ENCODE measurements at regions not wholly inside any gene's neighbourhood (a gene's known extent, or its start where the extent isn't known, plus 50 kb on each side); places are given as distances from the start of the nearest gene placed in this dataset.

GRCh38 chr20:40251284-40251932 is 437.6 kb downstream of the MAFB start:
- Histone ChIP-seq H3K4me1 (ENCODE audit: insufficient read depth, low read length) (no peaks in the 10 kb centered on the region), H3K4me3 (ENCODE audit: low read length) (no peak overlapping the region), H3K27me3 (ENCODE audit: insufficient read depth, low read length) (peaks cover 3% of the 10 kb centered on the region), H3K9me3 (ENCODE audit: low read depth, low read length) (no peaks in the 10 kb centered on the region)

- Histone ChIP-seq H3K4me3 (ENCODE audit: low read length) (no peak overlapping the region), H3K4me1 (ENCODE audit: insufficient read depth, low read length) (no peaks in the 10 kb centered on the region), H3K27me3 (ENCODE audit: insufficient read depth, low read length) (peaks cover 3% of the 10 kb centered on the region), H3K9me3 (ENCODE audit: low read depth, low read length) (no peaks in the 10 kb centered on the region)
These were observed 439.2 kb downstream of the MAFB start for GRCh38 chr20:40249805-40250204.

GRCh38 chr20:40245829-40246228 is 443.2 kb downstream of the MAFB start:
- Histone ChIP-seq H3K4me1 (ENCODE audit: insufficient read depth, low read length) (no peaks in the 10 kb centered on the region), H3K27me3 (ENCODE audit: insufficient read depth, low read length) (peaks cover 3% of the 10 kb centered on the region), H3K4me3 (ENCODE audit: low read length) (no peak overlapping the region), H3K9me3 (ENCODE audit: low read depth, low read length) (no peaks in the 10 kb centered on the region)

- Histone ChIP-seq H3K27me3 (ENCODE audit: insufficient read depth, low read length) (peaks cover 4% of the 10 kb centered on the region), H3K4me1 (ENCODE audit: insufficient read depth, low read length) (no peaks in the 10 kb centered on the region), H3K4me3 (ENCODE audit: low read length) (no peak overlapping the region), H3K9me3 (ENCODE audit: low read depth, low read length) (no peaks in the 10 kb centered on the region)
These were observed 444.8 kb downstream of the MAFB start for GRCh38 chr20:40244286-40244685.

- H3K4me3 ChIP-seq (ENCODE audit: low read length) = no peak overlapping the region
- no peaks in the 10 kb centered on the region for H3K9me3 ChIP-seq (ENCODE audit: low read depth, low read length)
- H3K4me1 ChIP-seq (ENCODE audit: insufficient read depth, low read length) = no peaks in the 10 kb centered on the region
- H3K27me3 ChIP-seq (ENCODE audit: insufficient read depth, low read length) = peaks cover 2% of the 10 kb centered on the region
These were observed 447.3 kb downstream of the MAFB start for GRCh38 chr20:40241596-40242343.

GRCh38 chr20:40238511-40238910 is 450.5 kb downstream of the MAFB start:
- Histone ChIP-seq H3K27me3 (ENCODE audit: insufficient read depth, low read length) (peaks cover 2% of the 10 kb centered on the region), H3K4me3 (ENCODE audit: low read length) (no peak overlapping the region)

GRCh38 chr20:40234593-40234992 is 454.4 kb downstream of the MAFB start:
- H3K4me1 ChIP-seq (ENCODE audit: insufficient read depth, low read length) = no peaks in the 10 kb centered on the region

More at GRCh38 chr20:40238511-40238910, 450.5 kb downstream of the MAFB start:
- Histone ChIP-seq H3K9me3 (ENCODE audit: low read depth, low read length) (no peaks in the 10 kb centered on the region), H3K4me1 (ENCODE audit: insufficient read depth, low read length) (no peaks in the 10 kb centered on the region)

GRCh38 chr20:40233406-40233805 is 455.6 kb downstream of the MAFB start:
- Histone ChIP-seq H3K27me3 (ENCODE audit: insufficient read depth, low read length) (no peaks in the 10 kb centered on the region), H3K9me3 (ENCODE audit: low read depth, low read length) (no peaks in the 10 kb centered on the region), H3K4me1 (ENCODE audit: insufficient read depth, low read length) (no peaks in the 10 kb centered on the region), H3K4me3 (ENCODE audit: low read length) (no peak overlapping the region)

More at GRCh38 chr20:40234593-40234992, 454.4 kb downstream of the MAFB start:
- peaks cover 2% of the 10 kb centered on the region for H3K27me3 ChIP-seq (ENCODE audit: insufficient read depth, low read length)
- H3K9me3 ChIP-seq (ENCODE audit: low read depth, low read length) = no peaks in the 10 kb centered on the region
- H3K4me3 ChIP-seq (ENCODE audit: low read length) = no peak overlapping the region

GRCh38 chr20:40232756-40233155 is 456.3 kb downstream of the MAFB start:
- Histone ChIP-seq H3K4me1 (ENCODE audit: insufficient read depth, low read length) (no peaks in the 10 kb centered on the region), H3K27me3 (ENCODE audit: insufficient read depth, low read length) (no peaks in the 10 kb centered on the region), H3K4me3 (ENCODE audit: low read length) (no peak overlapping the region), H3K9me3 (ENCODE audit: low read depth, low read length) (no peaks in the 10 kb centered on the region)

- Histone ChIP-seq H3K9me3 (ENCODE audit: low read depth, low read length) (no peaks in the 10 kb centered on the region), H3K4me1 (ENCODE audit: insufficient read depth, low read length) (no peaks in the 10 kb centered on the region), H3K4me3 (ENCODE audit: low read length) (no peak overlapping the region)
These were observed 456.8 kb downstream of the MAFB start for GRCh38 chr20:40232273-40232672.

GRCh38 chr20:40230486-40230885 is 458.6 kb downstream of the MAFB start:
- no peaks in the 10 kb centered on the region for H3K4me1 ChIP-seq (ENCODE audit: insufficient read depth, low read length)
- no peaks in the 10 kb centered on the region for H3K27me3 ChIP-seq (ENCODE audit: insufficient read depth, low read length)
- no peaks in the 10 kb centered on the region for H3K9me3 ChIP-seq (ENCODE audit: low read depth, low read length)

More at GRCh38 chr20:40232273-40232672, 456.8 kb downstream of the MAFB start:
- H3K27me3 ChIP-seq (ENCODE audit: insufficient read depth, low read length) = no peaks in the 10 kb centered on the region

GRCh38 chr20:40225596-40225995 is 463.4 kb downstream of the MAFB start:
- H3K4me1 ChIP-seq (ENCODE audit: insufficient read depth, low read length) = no peaks in the 10 kb centered on the region
- no peaks in the 10 kb centered on the region for H3K27me3 ChIP-seq (ENCODE audit: insufficient read depth, low read length)
- no peaks in the 10 kb centered on the region for H3K9me3 ChIP-seq (ENCODE audit: low read depth, low read length)
- no peak overlapping the region for H3K4me3 ChIP-seq (ENCODE audit: low read length)

More at GRCh38 chr20:40230486-40230885, 458.6 kb downstream of the MAFB start:
- H3K4me3 ChIP-seq (ENCODE audit: low read length) = no peak overlapping the region

- H3K4me1 ChIP-seq (ENCODE audit: insufficient read depth, low read length) = no peaks in the 10 kb centered on the region
- no peak overlapping the region for H3K4me3 ChIP-seq (ENCODE audit: low read length)
- no peaks in the 10 kb centered on the region for H3K27me3 ChIP-seq (ENCODE audit: insufficient read depth, low read length)
- no peaks in the 10 kb centered on the region for H3K9me3 ChIP-seq (ENCODE audit: low read depth, low read length)
These were observed 465.2 kb downstream of the MAFB start for GRCh38 chr20:40223810-40224209.

GRCh38 chr20:40218971-40219370 is 470.1 kb downstream of the MAFB start:
- Histone ChIP-seq H3K4me1 (ENCODE audit: insufficient read depth, low read length) (no peaks in the 10 kb centered on the region), H3K4me3 (ENCODE audit: low read length) (no peak overlapping the region), H3K27me3 (ENCODE audit: insufficient read depth, low read length) (no peaks in the 10 kb centered on the region), H3K9me3 (ENCODE audit: low read depth, low read length) (no peaks in the 10 kb centered on the region)

GRCh38 chr20:40218316-40218969 is 470.6 kb downstream of the MAFB start:
- Histone ChIP-seq H3K4me3 (ENCODE audit: low read length) (no peak overlapping the region), H3K4me1 (ENCODE audit: insufficient read depth, low read length) (no peaks in the 10 kb centered on the region), H3K9me3 (ENCODE audit: low read depth, low read length) (no peaks in the 10 kb centered on the region), H3K27me3 (ENCODE audit: insufficient read depth, low read length) (no peaks in the 10 kb centered on the region)
